ENCODE measurements at regions not wholly inside any gene's neighbourhood (a gene's known extent, or its start where the extent isn't known, plus 50 kb on each side); places are given as distances from the start of the nearest gene placed in this dataset.

- no peaks in the 10 kb centered on the region for H3K36me3 ChIP-seq (ENCODE audit: insufficient read depth, low read length)
- H2AFZ ChIP-seq (ENCODE audit: low read length) = no peak overlapping the region
- no peak overlapping the region for H3K4me2 ChIP-seq (ENCODE audit: low read depth, low read length, poor library complexity, severe bottlenecking)
- no peaks in the 10 kb centered on the region for H3K27me3 ChIP-seq (ENCODE audit: low read length)
- no peak overlapping the region for H3K9ac ChIP-seq (ENCODE audit: low read length)
- no peaks in the 10 kb centered on the region for H3K9me3 ChIP-seq (ENCODE audit: low read length)
- no peaks in the 10 kb centered on the region for H3K4me1 ChIP-seq (ENCODE audit: low read length)
- no peaks in the 10 kb centered on the region for H3K9me2 ChIP-seq (replicated peaks; ENCODE audit: insufficient read depth, low read length)
- no peak overlapping the region for H3K27ac ChIP-seq (ENCODE audit: low read length)
- H3K4me3 ChIP-seq (ENCODE audit: low read length) = no peak overlapping the region
- peak; percentile 39 for DNase-seq
- H3K79me2 ChIP-seq (ENCODE audit: low read length) = no peaks in the 10 kb centered on the region
- H4K20me1 ChIP-seq (ENCODE audit: insufficient read depth, low read depth, low read length) = no peaks in the 10 kb centered on the region
Observed at GRCh38 chr14:73800970-73801515, 50.6 kb upstream of the PTGR2 start.

- Histone ChIP-seq H4K20me1 (ENCODE audit: insufficient read depth, low read depth, low read length) (no peaks in the 10 kb centered on the region), H3K9me2 (replicated peaks; ENCODE audit: insufficient read depth, low read length) (no peaks in the 10 kb centered on the region), H3K36me3 (ENCODE audit: insufficient read depth, low read length) (no peaks in the 10 kb centered on the region), H3K9me3 (ENCODE audit: low read length) (no peaks in the 10 kb centered on the region), H3K27ac (ENCODE audit: low read length) (no peak overlapping the region), H3K27me3 (ENCODE audit: low read length) (no peaks in the 10 kb centered on the region), H3K4me2 (ENCODE audit: low read depth, low read length, poor library complexity, severe bottlenecking) (no peak overlapping the region), H3K9ac (ENCODE audit: low read length) (no peak overlapping the region), H3K79me2 (ENCODE audit: low read length) (no peaks in the 10 kb centered on the region), H3K4me1 (ENCODE audit: low read length) (peaks cover 2% of the 10 kb centered on the region), H3K4me3 (ENCODE audit: low read length) (no peak overlapping the region), H2AFZ (ENCODE audit: low read length) (0 out of 2 replicates have a peak overlapping the region, but pooled peaks have one; percentile 11)
- DNase-seq = peak; percentile 41
Observed at GRCh38 chr14:73797543-73798265, 53.9 kb upstream of the PTGR2 start.

- Histone ChIP-seq H3K27me3 (ENCODE audit: low read length) (no peaks in the 10 kb centered on the region), H2AFZ (ENCODE audit: low read length) (no peak overlapping the region), H3K79me2 (ENCODE audit: low read length) (no peaks in the 10 kb centered on the region), H3K4me2 (ENCODE audit: low read depth, low read length, poor library complexity, severe bottlenecking) (no peak overlapping the region), H4K20me1 (ENCODE audit: insufficient read depth, low read depth, low read length) (no peaks in the 10 kb centered on the region), H3K4me1 (ENCODE audit: low read length) (peaks cover 7% of the 10 kb centered on the region), H3K36me3 (ENCODE audit: insufficient read depth, low read length) (no peaks in the 10 kb centered on the region), H3K4me3 (ENCODE audit: low read length) (no peak overlapping the region), H3K27ac (ENCODE audit: low read length) (no peak overlapping the region), H3K9ac (ENCODE audit: low read length) (no peak overlapping the region), H3K9me2 (replicated peaks; ENCODE audit: insufficient read depth, low read length) (no peaks in the 10 kb centered on the region), H3K9me3 (ENCODE audit: low read length) (no peaks in the 10 kb centered on the region)
- peak; percentile 39 for DNase-seq
Observed at GRCh38 chr14:73796893-73797542, 54.6 kb upstream of the PTGR2 start.

- no peak for DNase-seq
- no peaks in the 10 kb centered on the region for H3K36me3 ChIP-seq (ENCODE audit: insufficient read depth, low read length)
- no peaks in the 10 kb centered on the region for H3K27me3 ChIP-seq (ENCODE audit: low read length)
- H3K4me1 ChIP-seq (ENCODE audit: low read length) = peaks cover 7% of the 10 kb centered on the region
- no peaks in the 10 kb centered on the region for H3K79me2 ChIP-seq (ENCODE audit: low read length)
- H3K27ac ChIP-seq (ENCODE audit: low read length) = no peak overlapping the region
- H2AFZ ChIP-seq (ENCODE audit: low read length) = no peak overlapping the region
- H3K9me3 ChIP-seq (ENCODE audit: low read length) = no peaks in the 10 kb centered on the region
- no peaks in the 10 kb centered on the region for H4K20me1 ChIP-seq (ENCODE audit: insufficient read depth, low read depth, low read length)
- H3K9me2 ChIP-seq (replicated peaks; ENCODE audit: insufficient read depth, low read length) = no peaks in the 10 kb centered on the region
- no peak overlapping the region for H3K9ac ChIP-seq (ENCODE audit: low read length)
- no peak overlapping the region for H3K4me3 ChIP-seq (ENCODE audit: low read length)
- no peak overlapping the region for H3K4me2 ChIP-seq (ENCODE audit: low read depth, low read length, poor library complexity, severe bottlenecking)
Observed at GRCh38 chr14:73796415-73796814, 55.2 kb upstream of the PTGR2 start.

- Histone ChIP-seq H3K9ac (ENCODE audit: low read length) (no peak overlapping the region), H3K4me2 (ENCODE audit: low read depth, low read length, poor library complexity, severe bottlenecking) (no peak overlapping the region), H4K20me1 (ENCODE audit: insufficient read depth, low read depth, low read length) (no peaks in the 10 kb centered on the region), H3K27me3 (ENCODE audit: low read length) (no peaks in the 10 kb centered on the region), H3K4me3 (ENCODE audit: low read length) (no peak overlapping the region), H3K36me3 (ENCODE audit: insufficient read depth, low read length) (no peaks in the 10 kb centered on the region), H2AFZ (ENCODE audit: low read length) (no peak overlapping the region), H3K9me2 (replicated peaks; ENCODE audit: insufficient read depth, low read length) (no peaks in the 10 kb centered on the region), H3K79me2 (ENCODE audit: low read length) (no peaks in the 10 kb centered on the region), H3K4me1 (ENCODE audit: low read length) (peaks cover 7% of the 10 kb centered on the region), H3K9me3 (ENCODE audit: low read length) (no peaks in the 10 kb centered on the region), H3K27ac (ENCODE audit: low read length) (no peak overlapping the region)
- peak; percentile 32 for DNase-seq
Observed at GRCh38 chr14:73795974-73796373, 55.7 kb upstream of the PTGR2 start.

- Histone ChIP-seq H3K9ac (ENCODE audit: low read length) (no peak overlapping the region), H3K79me2 (ENCODE audit: low read length) (no peaks in the 10 kb centered on the region), H3K9me3 (ENCODE audit: low read length) (no peaks in the 10 kb centered on the region), H2AFZ (ENCODE audit: low read length) (no peak overlapping the region), H3K4me2 (ENCODE audit: low read depth, low read length, poor library complexity, severe bottlenecking) (no peak overlapping the region), H3K4me3 (ENCODE audit: low read length) (no peak overlapping the region), H3K27ac (ENCODE audit: low read length) (no peak overlapping the region), H3K36me3 (ENCODE audit: insufficient read depth, low read length) (no peaks in the 10 kb centered on the region), H4K20me1 (ENCODE audit: insufficient read depth, low read depth, low read length) (no peaks in the 10 kb centered on the region), H3K27me3 (ENCODE audit: low read length) (no peaks in the 10 kb centered on the region), H3K9me2 (replicated peaks; ENCODE audit: insufficient read depth, low read length) (no peaks in the 10 kb centered on the region), H3K4me1 (ENCODE audit: low read length) (peaks cover 7% of the 10 kb centered on the region)
- peak; percentile 34 for DNase-seq
Observed at GRCh38 chr14:73795466-73795865, 56.2 kb upstream of the PTGR2 start.

GRCh38 chr14:73794146-73794545, 57.5 kb upstream of the PTGR2 start:
- no peak for DNase-seq
- H3K4me1 ChIP-seq (ENCODE audit: low read length) = peaks cover 7% of the 10 kb centered on the region
- H3K9ac ChIP-seq (ENCODE audit: low read length) = no peak overlapping the region
- no peak overlapping the region for H3K27ac ChIP-seq (ENCODE audit: low read length)
- no peaks in the 10 kb centered on the region for H3K9me2 ChIP-seq (replicated peaks; ENCODE audit: insufficient read depth, low read length)
- H3K4me3 ChIP-seq (ENCODE audit: low read length) = no peak overlapping the region
- H3K4me2 ChIP-seq (ENCODE audit: low read depth, low read length, poor library complexity, severe bottlenecking) = no peak overlapping the region
- no peak overlapping the region for H2AFZ ChIP-seq (ENCODE audit: low read length)
- H3K36me3 ChIP-seq (ENCODE audit: insufficient read depth, low read length) = no peaks in the 10 kb centered on the region
- no peaks in the 10 kb centered on the region for H4K20me1 ChIP-seq (ENCODE audit: insufficient read depth, low read depth, low read length)
- H3K27me3 ChIP-seq (ENCODE audit: low read length) = no peaks in the 10 kb centered on the region
- H3K9me3 ChIP-seq (ENCODE audit: low read length) = no peaks in the 10 kb centered on the region
- H3K79me2 ChIP-seq (ENCODE audit: low read length) = no peaks in the 10 kb centered on the region

GRCh38 chr14:73792481-73792880, 59.1 kb upstream of the PTGR2 start:
- no peaks in the 10 kb centered on the region for H4K20me1 ChIP-seq (ENCODE audit: insufficient read depth, low read depth, low read length)
- no peak overlapping the region for H3K4me2 ChIP-seq (ENCODE audit: low read depth, low read length, poor library complexity, severe bottlenecking)
- no peaks in the 10 kb centered on the region for H3K9me3 ChIP-seq (ENCODE audit: low read length)
- peaks cover 18% of the 10 kb centered on the region for H3K4me1 ChIP-seq (ENCODE audit: low read length)
- no peak overlapping the region for H3K4me3 ChIP-seq (ENCODE audit: low read length)
- no peaks in the 10 kb centered on the region for H3K9me2 ChIP-seq (replicated peaks; ENCODE audit: insufficient read depth, low read length)
- H3K9ac ChIP-seq (ENCODE audit: low read length) = no peak overlapping the region
- H3K27ac ChIP-seq (ENCODE audit: low read length) = no peak overlapping the region
- H3K27me3 ChIP-seq (ENCODE audit: low read length) = no peaks in the 10 kb centered on the region
- no peaks in the 10 kb centered on the region; the same call in 1 of the 2 replicates for H3K79me2 ChIP-seq (ENCODE audit: low read length)
- H3K36me3 ChIP-seq (ENCODE audit: insufficient read depth, low read length) = no peaks in the 10 kb centered on the region
- DNase-seq = no peak
- no peak overlapping the region for H2AFZ ChIP-seq (ENCODE audit: low read length)

Data from Karpas-422 (cell line).